ENCODE measurements at regions not wholly inside any gene's neighbourhood (a gene's known extent, or its start where the extent isn't known, plus 50 kb on each side); places are given as distances from the start of the nearest gene placed in this dataset.

- Histone ChIP-seq H3K4me1 (no peaks in the 10 kb centered on the region), H3K27ac (replicated peaks) (no peak overlapping the region), H3K27me3 (ENCODE audit: low read depth) (no peaks in the 10 kb centered on the region), H3K4me3 (no peak overlapping the region), H3K9me3 (replicated peaks) (peaks cover 35% of the 10 kb centered on the region), H3K36me3 (no peaks in the 10 kb centered on the region)
- intact Hi-C loops (cut with micrococcal nuclease), result loop anchor here (10.0 kb wide), 1 partner anchor 55 kb away; no protein-coding TSS in a partner anchor
- TF ChIP-seq, protein P1, sequence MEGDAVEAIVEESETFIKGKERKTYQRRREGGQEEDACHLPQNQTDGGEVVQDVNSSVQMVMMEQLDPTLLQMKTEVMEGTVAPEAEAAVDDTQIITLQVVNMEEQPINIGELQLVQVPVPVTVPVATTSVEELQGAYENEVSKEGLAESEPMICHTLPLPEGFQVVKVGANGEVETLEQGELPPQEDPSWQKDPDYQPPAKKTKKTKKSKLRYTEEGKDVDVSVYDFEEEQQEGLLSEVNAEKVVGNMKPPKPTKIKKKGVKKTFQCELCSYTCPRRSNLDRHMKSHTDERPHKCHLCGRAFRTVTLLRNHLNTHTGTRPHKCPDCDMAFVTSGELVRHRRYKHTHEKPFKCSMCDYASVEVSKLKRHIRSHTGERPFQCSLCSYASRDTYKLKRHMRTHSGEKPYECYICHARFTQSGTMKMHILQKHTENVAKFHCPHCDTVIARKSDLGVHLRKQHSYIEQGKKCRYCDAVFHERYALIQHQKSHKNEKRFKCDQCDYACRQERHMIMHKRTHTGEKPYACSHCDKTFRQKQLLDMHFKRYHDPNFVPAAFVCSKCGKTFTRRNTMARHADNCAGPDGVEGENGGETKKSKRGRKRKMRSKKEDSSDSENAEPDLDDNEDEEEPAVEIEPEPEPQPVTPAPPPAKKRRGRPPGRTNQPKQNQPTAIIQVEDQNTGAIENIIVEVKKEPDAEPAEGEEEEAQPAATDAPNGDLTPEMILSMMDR (IDR thresholded peaks at IDR 0.05; ENCODE audit: borderline replicate concordance), result no peak
- DNase-seq, result no peak
Observed at GRCh38 chr17:71649941-71650350, 470.9 kb upstream of the SOX9 start.

DNA sequence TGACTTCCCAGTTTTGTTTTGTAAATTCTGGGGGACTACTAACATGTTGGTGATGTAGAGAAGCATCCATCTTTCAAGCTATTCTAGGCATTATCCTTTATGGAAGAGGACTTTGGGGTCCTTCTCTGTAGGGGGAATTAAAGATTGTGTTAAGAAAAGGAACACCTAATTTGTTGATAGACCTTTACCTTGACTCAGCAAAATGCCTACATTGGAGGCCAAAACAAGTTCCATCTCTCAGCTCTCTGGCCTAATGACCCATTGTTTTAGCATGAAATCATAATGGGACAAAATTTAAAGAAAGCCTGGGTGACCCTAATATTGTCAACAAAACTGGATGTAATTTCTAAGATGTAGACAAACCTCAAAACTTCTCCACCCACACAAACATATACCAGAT, 465.3 kb upstream of the SOX9 start:
- Histone ChIP-seq H3K4me1 (no peaks in the 10 kb centered on the region), H3K27ac (replicated peaks) (no peak overlapping the region), H3K36me3 (no peaks in the 10 kb centered on the region), H3K9me3 (replicated peaks) (peaks cover 8% of the 10 kb centered on the region), H3K27me3 (ENCODE audit: low read depth) (no peaks in the 10 kb centered on the region), H3K4me3 (no peak overlapping the region)
- intact Hi-C loops (cut with micrococcal nuclease), result loop anchor here (10.0 kb wide), 1 partner anchor 61 kb away; no protein-coding TSS in a partner anchor
- TF ChIP-seq, protein P1 (IDR thresholded peaks at IDR 0.05; ENCODE audit: borderline replicate concordance), result no peak
- no peak for DNase-seq

GRCh38 chr17:71656964-71657858, 463.6 kb upstream of the SOX9 start:
- DNase-seq, result no peak
- peaks cover 8% of the 10 kb centered on the region for H3K9me3 ChIP-seq (replicated peaks)
- no peaks in the 10 kb centered on the region for H3K36me3 ChIP-seq
- no peaks in the 10 kb centered on the region for H3K4me1 ChIP-seq
- H3K27ac ChIP-seq (replicated peaks), result no peak overlapping the region
- TF ChIP-seq, protein P1 (IDR thresholded peaks at IDR 0.05; ENCODE audit: borderline replicate concordance), result no peak
- H3K4me3 ChIP-seq, result no peak overlapping the region
- intact Hi-C loops (cut with micrococcal nuclease), result loop anchor here (10.0 kb wide), 1 partner anchor 62 kb away; no protein-coding TSS in a partner anchor
- no peaks in the 10 kb centered on the region for H3K27me3 ChIP-seq (ENCODE audit: low read depth)

DNA sequence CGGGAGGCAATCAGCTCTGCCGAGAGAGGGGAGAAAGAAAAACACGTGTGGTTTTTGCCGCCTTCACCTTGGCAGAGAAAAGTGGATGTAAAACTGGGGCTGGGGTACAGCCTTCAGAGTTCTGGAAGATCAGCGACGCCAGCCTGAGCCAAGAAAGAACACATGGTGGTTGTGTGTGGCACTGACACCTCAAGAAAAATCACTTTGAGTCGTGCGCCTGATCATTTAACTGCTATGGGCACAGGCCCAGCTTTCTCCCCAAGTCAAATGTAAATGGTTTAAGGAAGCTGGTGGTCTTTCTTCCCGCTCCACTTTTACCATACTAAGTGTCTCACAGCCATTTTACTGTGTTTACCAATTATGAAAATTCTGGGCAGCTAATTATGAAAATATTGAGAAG, 461.8 kb upstream of the SOX9 start:
- intact Hi-C loops (cut with micrococcal nuclease), result loop anchor here (10.0 kb wide), 1 partner anchor 64 kb away; no protein-coding TSS in a partner anchor
- no peaks in the 10 kb centered on the region for H3K36me3 ChIP-seq
- H3K27me3 ChIP-seq (ENCODE audit: low read depth), result no peaks in the 10 kb centered on the region
- no peak overlapping the region for H3K27ac ChIP-seq (replicated peaks)
- DNase-seq, result no peak
- H3K9me3 ChIP-seq (replicated peaks), result peaks cover 8% of the 10 kb centered on the region
- no peaks in the 10 kb centered on the region for H3K4me1 ChIP-seq
- no peak overlapping the region for H3K4me3 ChIP-seq
- TF ChIP-seq, protein P1 (IDR thresholded peaks at IDR 0.05; ENCODE audit: borderline replicate concordance), result no peak

DNA sequence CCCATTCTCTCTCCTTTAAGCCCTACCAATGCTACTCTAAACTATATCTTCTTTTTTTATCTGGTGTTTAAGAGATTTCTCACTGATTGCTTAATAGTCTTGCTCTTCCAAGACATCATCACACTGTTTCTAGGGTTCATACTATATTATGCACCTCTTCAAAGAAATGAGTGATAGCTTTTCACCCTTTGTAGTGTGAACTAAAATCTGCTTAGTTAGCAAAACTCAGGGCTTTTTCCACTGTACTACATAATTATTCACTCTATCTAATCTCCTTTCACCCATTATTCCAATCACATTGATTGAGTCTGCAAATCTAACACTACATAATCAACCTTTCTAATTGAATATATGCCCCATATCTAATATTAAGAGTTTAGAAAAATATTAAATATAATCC, 456.0 kb upstream of the SOX9 start:
- H3K4me1 ChIP-seq, result no peaks in the 10 kb centered on the region
- TF ChIP-seq, protein P1 (IDR thresholded peaks at IDR 0.05; ENCODE audit: borderline replicate concordance), result no peak
- intact Hi-C loops (cut with micrococcal nuclease), result no loop called here

More for the DNA sequence above, 456.0 kb upstream of the SOX9 start:
- Histone ChIP-seq H3K9me3 (replicated peaks) (peaks cover 7% of the 10 kb centered on the region), H3K27ac (replicated peaks) (no peak overlapping the region), H3K4me3 (no peak overlapping the region), H3K27me3 (ENCODE audit: low read depth) (no peaks in the 10 kb centered on the region), H3K36me3 (no peaks in the 10 kb centered on the region)
- DNase-seq, result no peak
